GM19099 (cell line): ENCODE measurements at regions not wholly inside any gene's neighbourhood (a gene's known extent, or its start where the extent isn't known, plus 50 kb on each side); places are given as distances from the start of the nearest gene placed in this dataset.

Source experiments
- POLR2A ChIP-seq: IDR thresholded peaks from 3 replicates; pipeline ENCODE4 v1.6.1; 2011; ENCODE audit warnings: low read depth; ENCODE audit not compliant: insufficient read length; ENCODE audit errors: extremely low read depth

GRCh38 chr12:127528551-127528950 lies 738.4 kb upstream of the TMEM132C start:
- TF ChIP-seq POLR2A: no peak

GRCh38 chr12:127531542-127531941 lies 735.4 kb upstream of the TMEM132C start:
- no peak for TF ChIP-seq POLR2A

GRCh38 chr12:127533353-127533752 lies 733.6 kb upstream of the TMEM132C start:
- TF ChIP-seq POLR2A: no peak

- TF ChIP-seq POLR2A: no peak
These were observed 730.0 kb upstream of the TMEM132C start for GRCh38 chr12:127536833-127537428.

- no peak for TF ChIP-seq POLR2A
These were observed 728.7 kb upstream of the TMEM132C start for GRCh38 chr12:127538316-127538715.

GRCh38 chr12:127539226-127539858 lies 727.6 kb upstream of the TMEM132C start:
- TF ChIP-seq POLR2A: no peak

GRCh38 chr12:127542391-127542790 lies 724.6 kb upstream of the TMEM132C start:
- TF ChIP-seq POLR2A: no peak

- TF ChIP-seq POLR2A: no peak
These were observed 724.0 kb upstream of the TMEM132C start for GRCh38 chr12:127542931-127543330.

GRCh38 chr12:127546721-127547505 lies 720.1 kb upstream of the TMEM132C start:
- no peak for TF ChIP-seq POLR2A

- no peak for TF ChIP-seq POLR2A
These were observed 718.8 kb upstream of the TMEM132C start for GRCh38 chr12:127548123-127548553.

- TF ChIP-seq POLR2A: no peak
These were observed 716.7 kb upstream of the TMEM132C start for GRCh38 chr12:127550271-127550670.

- TF ChIP-seq POLR2A: no peak
These were observed 714.1 kb upstream of the TMEM132C start for GRCh38 chr12:127552838-127553237.

GRCh38 chr12:127555071-127555470 lies 711.9 kb upstream of the TMEM132C start:
- no peak for TF ChIP-seq POLR2A

- TF ChIP-seq POLR2A: no peak
These were observed 710.6 kb upstream of the TMEM132C start for GRCh38 chr12:127556231-127556886.

- no peak for TF ChIP-seq POLR2A
These were observed 708.6 kb upstream of the TMEM132C start for GRCh38 chr12:127558361-127558760.
